ENCODE measurements at regions not wholly inside any gene's neighbourhood (a gene's known extent, or its start where the extent isn't known, plus 50 kb on each side); places are given as distances from the start of the nearest gene placed in this dataset.

DNA sequence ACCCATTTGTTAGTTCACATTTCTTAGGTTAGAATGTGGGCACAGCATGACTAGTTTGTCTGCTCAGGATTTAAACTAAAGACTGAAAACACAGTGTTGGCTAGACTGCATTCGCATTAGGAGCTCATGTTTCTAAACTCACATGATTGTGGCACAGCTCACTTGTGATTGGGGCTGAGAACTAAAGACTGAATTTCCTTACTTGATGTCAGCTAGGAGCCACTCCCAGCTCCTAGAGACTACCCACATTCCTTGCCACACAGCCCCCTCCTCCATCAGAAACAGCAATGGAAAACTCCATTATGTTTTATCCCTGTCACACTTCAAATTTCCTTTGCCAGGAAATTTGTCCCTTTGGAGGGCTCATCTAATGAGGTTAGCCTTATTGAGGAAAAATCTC, 170.2 kb upstream of the NUDT6 start:
- TF ChIP-seq, protein P1, sequence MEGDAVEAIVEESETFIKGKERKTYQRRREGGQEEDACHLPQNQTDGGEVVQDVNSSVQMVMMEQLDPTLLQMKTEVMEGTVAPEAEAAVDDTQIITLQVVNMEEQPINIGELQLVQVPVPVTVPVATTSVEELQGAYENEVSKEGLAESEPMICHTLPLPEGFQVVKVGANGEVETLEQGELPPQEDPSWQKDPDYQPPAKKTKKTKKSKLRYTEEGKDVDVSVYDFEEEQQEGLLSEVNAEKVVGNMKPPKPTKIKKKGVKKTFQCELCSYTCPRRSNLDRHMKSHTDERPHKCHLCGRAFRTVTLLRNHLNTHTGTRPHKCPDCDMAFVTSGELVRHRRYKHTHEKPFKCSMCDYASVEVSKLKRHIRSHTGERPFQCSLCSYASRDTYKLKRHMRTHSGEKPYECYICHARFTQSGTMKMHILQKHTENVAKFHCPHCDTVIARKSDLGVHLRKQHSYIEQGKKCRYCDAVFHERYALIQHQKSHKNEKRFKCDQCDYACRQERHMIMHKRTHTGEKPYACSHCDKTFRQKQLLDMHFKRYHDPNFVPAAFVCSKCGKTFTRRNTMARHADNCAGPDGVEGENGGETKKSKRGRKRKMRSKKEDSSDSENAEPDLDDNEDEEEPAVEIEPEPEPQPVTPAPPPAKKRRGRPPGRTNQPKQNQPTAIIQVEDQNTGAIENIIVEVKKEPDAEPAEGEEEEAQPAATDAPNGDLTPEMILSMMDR (IDR thresholded peaks at IDR 0.05) = no peak
- TF ChIP-seq EP300 (IDR thresholded peaks at IDR 0.05) (no peak), POLR2AphosphoS5 (IDR thresholded peaks at IDR 0.05) (no peak)

Measured in esophagus muscularis mucosa (tissue), 4 donors.